DMS79 treated with DMSO at 0.1 percent for 48 hours (cell line): ENCODE measurements at regions not wholly inside any gene's neighbourhood (a gene's known extent, or its start where the extent isn't known, plus 50 kb on each side); places are given as distances from the start of the nearest gene placed in this dataset.
"Not testable (repeated sequence)": the region's sequence is repeated elsewhere in the genome, so short reads cannot be mapped to it uniquely, and the experiment has no call there.

ENCODE experiments used
- DNase-seq: peaks from one replicate; lab custom pipeline; 2025; lab: John Stamatoyannopoulos, UW

- not testable (repeated sequence) for DNase-seq
Observed at GRCh38 chr7:96829121-96829520, 119.5 kb upstream of the SEM1 start.

GRCh38 chr7:96831446-96831845 is 121.8 kb upstream of the SEM1 start:
- no peak for DNase-seq

DNA sequence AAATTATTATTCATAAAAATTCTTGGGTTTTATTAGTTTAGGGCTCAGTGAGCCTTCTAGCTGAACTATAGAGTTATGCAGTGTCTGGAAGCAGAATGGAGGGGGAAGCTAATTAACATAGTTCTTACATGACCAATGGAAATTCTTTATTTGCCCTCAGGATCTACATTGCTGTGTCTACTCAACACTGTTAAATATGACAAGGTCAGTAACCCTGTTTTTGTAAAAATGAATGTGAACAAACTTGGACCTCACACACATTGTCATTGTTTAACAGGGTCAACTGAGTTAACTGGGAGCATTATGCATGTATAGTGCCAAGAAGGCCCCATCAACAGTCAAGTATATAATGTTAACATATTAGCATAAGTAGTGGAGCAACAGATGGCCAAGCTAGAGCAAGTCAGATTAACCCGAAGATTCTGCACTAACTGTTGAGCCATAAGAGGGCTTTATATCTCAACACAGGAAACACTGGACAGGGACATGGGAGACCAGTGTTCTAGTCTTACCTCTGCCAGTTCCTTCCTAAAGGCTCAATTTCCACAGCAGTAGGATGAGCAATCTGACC is 122.5 kb upstream of the SEM1 start:
- DNase-seq: no peak

DNA sequence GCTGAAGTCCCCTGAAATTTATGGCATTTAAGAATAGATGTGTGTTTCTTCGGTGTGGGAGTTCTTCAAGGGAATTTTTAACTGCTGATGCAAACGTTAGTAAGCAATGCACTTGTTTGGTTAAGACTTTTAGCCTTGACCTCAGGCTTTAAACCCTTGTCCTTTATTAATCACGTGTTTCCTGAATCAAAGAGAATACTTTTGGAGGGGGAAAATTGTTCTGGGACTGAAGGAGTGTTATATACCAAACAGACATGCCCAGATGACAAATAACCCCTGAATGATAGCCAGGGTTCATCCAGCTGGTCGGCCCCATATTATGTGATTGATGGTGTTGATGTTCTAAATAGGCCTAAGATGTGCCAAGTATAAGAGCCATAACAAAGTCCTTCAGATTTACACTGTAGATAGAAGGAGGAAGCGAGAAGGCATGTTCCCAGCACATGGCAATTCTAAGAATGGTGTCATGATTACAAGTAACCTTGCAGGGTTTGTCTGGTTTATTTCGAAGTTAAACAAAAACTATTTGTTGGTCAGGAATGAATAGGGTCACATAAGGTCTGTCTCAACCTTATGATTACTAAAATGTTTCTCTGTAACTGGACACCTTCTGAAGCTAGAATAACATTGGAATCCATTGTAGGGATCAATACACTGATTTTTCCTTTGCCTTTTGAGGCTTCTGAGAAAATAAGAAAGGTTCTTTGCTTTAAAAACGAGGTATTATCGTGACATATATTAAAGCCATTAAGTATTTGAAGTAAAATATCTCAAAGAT is 124.2 kb upstream of the SEM1 start:
- no peak for DNase-seq

DNA sequence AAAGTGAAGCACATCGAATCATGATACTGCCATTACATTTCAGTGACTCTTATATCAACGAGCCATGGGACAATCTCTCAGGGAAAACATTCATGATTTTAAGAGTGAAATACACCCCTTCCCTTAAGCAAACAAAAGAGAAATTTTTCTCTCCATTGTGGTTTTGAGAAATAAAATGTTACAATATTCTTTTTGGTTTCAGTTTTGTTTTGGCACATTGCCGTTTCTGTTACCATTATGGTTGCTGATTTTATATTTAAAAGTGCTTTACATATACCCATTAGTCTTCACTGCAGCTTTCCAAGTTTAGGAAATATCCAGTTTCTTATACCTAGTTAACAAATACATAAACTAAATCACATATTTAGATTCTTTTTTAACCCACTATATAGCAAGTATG is 126.8 kb upstream of the SEM1 start:
- no peak for DNase-seq

- no peak for DNase-seq
Observed at GRCh38 chr7:96837593-96837992, 127.9 kb upstream of the SEM1 start.

DNA sequence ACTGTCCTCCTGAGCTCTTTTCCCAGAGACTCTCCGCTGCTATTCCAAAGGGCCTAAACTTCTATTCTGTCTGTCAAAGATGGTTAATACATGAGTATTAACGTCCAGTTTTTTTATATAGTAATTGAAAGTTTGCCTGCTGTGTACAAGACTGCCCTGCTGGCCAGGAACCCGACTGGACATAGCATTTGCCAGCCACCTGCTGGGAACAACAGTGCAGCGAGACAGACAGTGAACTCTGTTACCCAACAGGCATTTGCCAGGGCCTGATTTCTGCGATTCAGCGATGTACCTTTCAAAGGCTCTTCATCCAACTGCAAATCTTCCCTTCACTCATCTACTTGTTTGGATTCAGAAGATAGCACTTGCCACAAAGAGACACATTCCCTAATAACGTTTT is 128.8 kb upstream of the SEM1 start:
- no peak for DNase-seq

GRCh38 chr7:96855139-96855538 is 145.5 kb upstream of the SEM1 start:
- DNase-seq: no peak

GRCh38 chr7:96855691-96856090 is 146.0 kb upstream of the SEM1 start:
- DNase-seq: no peak

DNA sequence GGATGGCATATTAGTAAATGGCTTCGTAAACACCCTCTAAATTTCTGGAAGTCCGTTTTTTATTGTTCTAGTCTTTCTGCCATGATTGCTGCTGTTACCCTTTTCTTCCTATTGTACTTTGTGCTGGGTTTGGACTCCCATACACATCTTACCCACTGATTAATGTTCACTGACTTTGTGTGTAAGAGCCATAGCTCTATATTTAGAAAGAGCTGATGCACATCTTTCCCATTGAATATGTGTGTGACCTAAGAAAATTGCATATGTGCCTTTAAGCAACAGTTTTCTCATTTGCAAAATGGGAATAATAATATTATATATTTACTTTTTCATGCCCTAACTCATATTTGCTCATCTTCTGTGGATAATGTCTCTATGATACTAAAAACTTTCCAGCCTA is 135.8 kb upstream of the DLX6 start:
- DNase-seq: no peak

DNA sequence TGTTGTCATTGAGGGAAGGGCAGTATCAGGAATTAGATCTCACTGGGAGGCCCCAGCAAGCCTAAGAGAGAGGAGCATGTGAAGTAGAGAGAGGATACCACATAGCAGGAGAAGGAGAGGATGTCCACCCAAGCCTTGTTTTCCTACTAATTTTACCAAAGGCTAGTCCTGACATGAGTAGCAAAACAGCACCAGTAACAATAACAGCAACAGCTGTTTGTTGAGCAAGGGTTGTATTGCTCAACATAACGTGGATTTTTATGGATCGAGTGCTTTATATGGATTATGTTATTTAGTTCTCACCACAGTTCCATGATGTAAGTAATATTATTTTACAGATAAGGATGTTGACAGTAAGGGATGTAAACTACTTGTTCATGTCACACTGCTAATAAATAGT is 135.2 kb upstream of the DLX6 start:
- DNase-seq: no peak

GRCh38 chr7:96870934-96871333 is 134.4 kb upstream of the DLX6 start:
- DNase-seq: no peak

- no peak for DNase-seq
Observed at GRCh38 chr7:96887426-96887825, 117.9 kb upstream of the DLX6 start.

GRCh38 chr7:96899108-96899507 is 106.2 kb upstream of the DLX6 start:
- DNase-seq: no peak

- DNase-seq: peak; percentile 67
Observed at GRCh38 chr7:96901822-96902445, 103.4 kb upstream of the DLX6 start.

DNA sequence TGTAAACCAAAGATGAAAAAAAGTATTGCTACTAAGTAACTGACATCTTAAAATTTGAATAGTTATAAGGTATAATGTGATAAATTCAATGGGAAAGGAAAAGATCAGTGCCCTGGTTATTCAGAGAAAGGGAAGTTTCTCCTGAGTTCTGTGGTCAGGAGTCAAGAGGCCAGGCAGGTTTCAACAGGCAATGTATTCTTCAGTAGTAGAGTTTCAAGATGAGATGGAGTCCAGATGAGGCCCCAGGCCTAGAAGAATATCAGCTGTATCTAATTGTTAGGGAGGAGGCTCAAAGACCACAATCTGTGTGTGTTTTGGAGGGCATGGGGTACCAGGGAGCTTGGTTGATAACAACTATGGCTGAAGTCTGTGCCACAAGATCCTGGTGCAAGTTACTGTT is 101.4 kb upstream of the DLX6 start:
- peak; percentile 5 for DNase-seq

- DNase-seq: no peak
Observed at GRCh38 chr7:96910486-96910885, 94.9 kb upstream of the DLX6 start.

DNA sequence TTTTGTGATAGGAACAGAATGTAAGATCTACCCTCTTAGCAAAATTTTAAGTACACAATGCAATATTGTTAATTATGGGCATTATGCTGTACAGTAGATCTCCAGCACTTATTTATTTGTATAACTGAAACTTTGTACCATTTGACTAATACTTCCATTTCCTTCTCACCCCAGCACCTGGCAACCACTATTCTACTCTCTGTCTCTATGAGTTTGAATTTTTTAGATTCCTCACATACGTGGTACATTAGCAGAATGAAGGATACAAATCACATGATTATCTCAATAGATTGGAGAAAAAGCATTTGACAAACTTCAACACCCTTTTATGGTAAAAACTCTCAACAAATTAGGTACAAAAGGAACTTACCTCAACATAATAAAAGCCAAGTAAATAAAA is 90.3 kb upstream of the DLX6 start:
- DNase-seq: no peak

DNA sequence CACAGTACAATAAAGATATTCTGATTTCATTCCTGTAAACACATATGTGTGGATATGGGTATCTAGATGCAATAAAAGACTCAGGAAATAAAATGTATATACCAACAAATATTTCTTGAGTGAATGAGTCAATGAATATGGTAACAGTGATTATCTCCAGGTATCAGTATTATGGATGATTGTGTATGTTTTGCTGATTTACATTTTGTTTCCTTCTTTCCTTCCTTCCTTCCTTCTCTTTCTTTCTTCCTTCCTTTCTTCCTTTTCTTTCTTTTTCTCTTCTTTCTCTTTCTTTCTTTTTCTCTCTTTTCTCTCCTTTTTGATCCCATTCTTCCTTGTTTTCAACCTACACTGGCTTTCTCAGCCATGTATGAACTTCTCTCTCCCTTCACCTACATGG is 85.3 kb upstream of the DLX6 start:
- DNase-seq: no peak

GRCh38 chr7:96920713-96921112 is 84.6 kb upstream of the DLX6 start:
- no peak for DNase-seq

DNA sequence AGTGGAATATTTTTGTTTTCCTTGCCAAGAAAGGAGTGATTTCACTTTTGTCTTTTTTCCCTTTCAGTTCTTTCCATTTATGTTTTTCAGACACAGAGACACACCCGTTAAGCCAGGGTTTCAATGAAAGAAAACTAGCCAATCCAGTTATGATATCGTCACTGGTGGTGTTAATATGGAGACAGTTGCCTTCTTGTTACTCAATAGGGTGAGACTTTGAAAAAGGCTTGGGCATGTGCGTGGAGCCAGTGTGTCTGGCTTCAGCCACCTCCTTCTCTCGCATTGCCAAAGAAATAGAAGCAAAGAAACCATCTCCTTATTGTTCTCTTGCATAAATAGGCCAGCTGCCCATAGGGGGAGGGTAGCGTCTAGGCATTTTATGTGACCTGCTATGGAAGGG is 84.1 kb upstream of the DLX6 start:
- peak; percentile 15 for DNase-seq

DNA sequence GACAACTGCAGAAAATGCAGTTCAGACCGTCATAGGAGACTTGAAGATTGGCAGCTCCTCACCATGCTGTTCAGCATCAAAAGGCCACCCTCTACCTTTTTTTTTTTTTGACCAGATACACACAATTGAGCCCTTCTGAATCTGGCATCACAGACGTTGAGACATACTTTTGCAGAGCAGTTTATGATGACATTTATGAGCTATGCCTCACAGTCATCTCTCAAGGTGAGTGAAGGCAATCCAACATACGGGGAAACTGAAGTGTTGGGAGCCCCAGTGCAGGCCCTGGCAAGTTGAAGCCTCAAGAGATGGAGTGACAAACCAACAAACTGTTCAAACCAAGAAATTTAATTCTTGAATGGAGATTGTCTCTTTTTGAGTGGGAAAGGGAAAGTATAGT is 83.6 kb upstream of the DLX6 start:
- no peak for DNase-seq

DNA sequence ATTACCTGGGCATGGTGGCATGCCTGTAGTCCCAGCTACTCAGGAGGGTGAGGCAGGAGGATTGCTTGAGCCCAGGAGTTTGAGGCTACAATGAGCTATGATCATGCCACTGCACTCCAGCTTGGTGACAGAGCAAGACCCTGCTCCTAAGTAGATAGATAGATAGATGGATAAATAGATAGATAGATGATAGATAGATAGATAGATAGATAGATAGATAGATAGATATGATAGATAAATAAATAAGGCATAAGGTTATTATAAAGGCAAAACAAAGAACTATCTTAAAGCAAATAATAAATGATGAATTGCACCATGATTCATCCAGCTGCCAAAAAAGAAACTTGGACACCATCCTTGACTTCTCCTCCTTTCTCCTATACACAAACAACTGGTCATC is 82.0 kb upstream of the DLX6 start:
- DNase-seq: not testable (repeated sequence)

DNA sequence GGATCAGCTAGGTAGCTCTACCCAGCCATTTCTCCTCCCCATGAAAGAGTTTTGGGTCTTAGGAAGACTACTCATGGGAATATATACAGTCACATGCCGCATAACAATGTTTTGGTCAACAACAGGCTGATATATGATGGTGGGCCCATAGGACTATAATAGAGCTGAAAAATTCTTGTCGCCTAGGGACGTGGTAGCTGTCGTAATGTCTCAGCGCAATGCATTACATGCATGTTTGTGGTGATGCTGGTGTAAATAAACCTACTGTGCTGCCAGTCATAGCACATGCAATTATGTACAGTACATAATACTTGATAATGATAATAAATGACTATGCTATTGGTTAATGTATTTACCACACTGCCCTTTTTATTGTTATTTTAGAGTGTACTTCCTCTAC is 78.2 kb upstream of the DLX6 start:
- DNase-seq: no peak
